ENCODE measurements at regions not wholly inside any gene's neighbourhood (a gene's known extent, or its start where the extent isn't known, plus 50 kb on each side); places are given as distances from the start of the nearest gene placed in this dataset.

- TF ChIP-seq CTCF (IDR thresholded peaks at IDR 0.05) (no peak), POLR2A (IDR thresholded peaks at IDR 0.05) (no peak)
Observed at GRCh38 chr19:32038021-32038920, 307.1 kb upstream of the ZNF507 start.
